Spleen (tissue), 11 donors: ENCODE measurements at regions not wholly inside any gene's neighbourhood (a gene's known extent, or its start where the extent isn't known, plus 50 kb on each side); places are given as distances from the start of the nearest gene placed in this dataset.

Experiments
- DNase-seq: peaks from one replicate; pipeline ENCODE4 v3.0.0-alpha.2; 2020
- H3K27ac ChIP-seq, 8 donors: fragments of 200-600 bp; sonication (generic) in 7 of 8; 1 replicate in 4 of 8; 2 replicates in 4 of 8; pipeline versions ENCODE4 v1.5.0 to v1.8.0; 2016 to 2021; ENCODE audit warnings: inconsistent platforms in 4 of 8, mild to moderate bottlenecking in 4 of 8, moderate library complexity in 1 of 8
- H3K27me3 ChIP-seq, 7 donors: fragments of 200-600 bp; sonication (generic) in 6 of 7; replicated peaks in 1 of 7; 1 replicate in 4 of 7; 2 replicates in 3 of 7; pipeline versions ENCODE4 v1.5.0 to v1.8.0; 2016 to 2021; ENCODE audit warnings: inconsistent platforms in 3 of 7, mild to moderate bottlenecking in 1 of 7
- H3K36me3 ChIP-seq, 6 donors: fragments of 200-600 bp; sonication (generic) in 5 of 6; 1 replicate in 4 of 6; 2 replicates in 2 of 6; pipeline versions ENCODE4 v1.5.0 to v1.8.0; 2016 to 2021; ENCODE audit warnings: inconsistent platforms in 2 of 6
- H3K4me1 ChIP-seq, 6 donors: fragments of 200-600 bp; sonication (generic) in 5 of 6; 1 replicate in 3 of 6; 2 replicates in 3 of 6; pipeline versions ENCODE4 v1.5.0 to v1.8.0; 2016 to 2021; ENCODE audit warnings: inconsistent platforms in 3 of 6
- H3K4me3 ChIP-seq, 8 donors: fragments of 200-600 bp; sonication (generic) in 7 of 8; 1 replicate in 4 of 8; 2 replicates in 4 of 8; pipeline versions ENCODE4 v1.5.0 to v1.8.0; 2016 to 2021; ENCODE audit warnings: inconsistent platforms in 4 of 8, mild to moderate bottlenecking in 4 of 8, moderate library complexity in 2 of 8
- H3K9me3 ChIP-seq, 8 donors: fragments of 200-600 bp; sonication (generic) in 7 of 8; 1 replicate in 4 of 8; 2 replicates in 4 of 8; pipeline versions ENCODE4 v1.5.0 to v1.8.0; 2016 to 2021; ENCODE audit warnings: inconsistent platforms in 4 of 8
- POLR2A ChIP-seq, 3 donors: fragments of 450-650 bp; IDR thresholded peaks; one replicate each; pipeline ENCODE4 v1.5.1; 2017; ENCODE audit warnings: antibody characterized with exemption in 3 of 3, mild to moderate bottlenecking in 1 of 3
- POLR2AphosphoS5 ChIP-seq, 3 donors: sonication (generic); formaldehyde crosslinking; IDR thresholded peaks; one replicate each; pipeline ENCODE4 v1.5.1; 2017; ENCODE audit warnings: antibody characterized with exemption in 3 of 3
- WGBS, 5 donors: extraction: QIAGEN DNeasy Blood & Tissue Kit in 3 of 5; methylation state at CpG; one replicate each; pipeline versions ENCODE4 v1.1.5 to v1.1.7; 2013 to 2018; 5-methylcytosine and 5-hydroxymethylcytosine counted together
- intact Hi-C: fragments of 100-400 bp; cut with DNase I; formaldehyde crosslinking; loops from one replicate; pipeline ENCODE4 v1.15.0; 2023; ENCODE audit warnings: low total_unique reads
- TF ChIP-seq, protein P1 (sequence below), 11 experiments: fragments of 200-600 bp in 7 of 11; fragments of 450-650 bp in 4 of 11; sonication (generic) in 4 of 11; IDR thresholded peaks in 8 of 11; conservative IDR thresholded peaks in 3 of 11; 1 replicate in 7 of 11; 2 replicates in 4 of 11; pipeline versions ENCODE4 v1.4.0 to v1.8.0; 2016 to 2021; ENCODE audit warnings: antibody characterized with exemption in 11 of 11, inconsistent platforms in 4 of 11, mild to moderate bottlenecking in 1 of 11
- donor health status: healthy with polysubstance abuse.
- donor health status: DM: no; HTN: no; CAD: no; lungs with moderate emphysema.
- donor health status: DM: no; HTN: no; CAD: no.
- donor health status: Bipolar disorder and iron deficiency.
- donor health status: healthy.
- donor health status: DM: no; HTN: no; CAD: no.
- donor health status: DM: yes; HTN: yes; CAD: no.

DNA sequence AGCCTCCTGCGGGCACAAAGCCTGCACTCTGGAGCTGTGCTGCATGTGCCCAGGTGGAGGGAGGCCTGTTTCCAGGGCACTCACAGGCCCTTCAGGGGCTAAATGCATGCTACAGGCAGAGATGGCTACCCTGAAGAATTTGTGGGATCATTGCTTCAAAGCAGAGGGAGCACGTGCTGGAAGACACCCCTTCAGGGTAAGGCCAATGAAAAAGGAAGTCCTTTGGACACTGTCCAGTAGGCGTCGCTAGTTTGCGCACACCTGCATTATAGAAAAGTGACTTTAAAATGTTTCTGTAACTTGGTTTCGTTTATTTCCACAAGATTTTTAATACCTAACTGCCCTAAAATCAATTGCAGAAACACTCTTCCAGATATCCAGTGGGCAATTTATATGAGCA lies 325.3 kb downstream of the ZNF516 start:
- TF ChIP-seq POLR2A (IDR thresholded peaks at IDR 0.05) (no peak), POLR2AphosphoS5 (IDR thresholded peaks at IDR 0.05) (no peak)
- TF ChIP-seq, protein P1, sequence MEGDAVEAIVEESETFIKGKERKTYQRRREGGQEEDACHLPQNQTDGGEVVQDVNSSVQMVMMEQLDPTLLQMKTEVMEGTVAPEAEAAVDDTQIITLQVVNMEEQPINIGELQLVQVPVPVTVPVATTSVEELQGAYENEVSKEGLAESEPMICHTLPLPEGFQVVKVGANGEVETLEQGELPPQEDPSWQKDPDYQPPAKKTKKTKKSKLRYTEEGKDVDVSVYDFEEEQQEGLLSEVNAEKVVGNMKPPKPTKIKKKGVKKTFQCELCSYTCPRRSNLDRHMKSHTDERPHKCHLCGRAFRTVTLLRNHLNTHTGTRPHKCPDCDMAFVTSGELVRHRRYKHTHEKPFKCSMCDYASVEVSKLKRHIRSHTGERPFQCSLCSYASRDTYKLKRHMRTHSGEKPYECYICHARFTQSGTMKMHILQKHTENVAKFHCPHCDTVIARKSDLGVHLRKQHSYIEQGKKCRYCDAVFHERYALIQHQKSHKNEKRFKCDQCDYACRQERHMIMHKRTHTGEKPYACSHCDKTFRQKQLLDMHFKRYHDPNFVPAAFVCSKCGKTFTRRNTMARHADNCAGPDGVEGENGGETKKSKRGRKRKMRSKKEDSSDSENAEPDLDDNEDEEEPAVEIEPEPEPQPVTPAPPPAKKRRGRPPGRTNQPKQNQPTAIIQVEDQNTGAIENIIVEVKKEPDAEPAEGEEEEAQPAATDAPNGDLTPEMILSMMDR (IDR thresholded peaks at IDR 0.05 in 8 of 11, conservative IDR thresholded peaks at IDR 0.05 in 3 of 11): no peak
- Histone ChIP-seq H3K9me3 (no peaks in the 10 kb centered on the region), H3K4me3 (no peak overlapping the region), H3K36me3 (no peaks in the 10 kb centered on the region), H3K27me3 (no peaks in the 10 kb centered on the region), H3K4me1 (no peaks in the 10 kb centered on the region), H3K27ac (no peak overlapping the region)
- DNase-seq: no peak
- intact Hi-C loops: no loop called here
- 78 to 86% (median 79%) methylated on average over 5 to 6 of the region's 6 CpGs for WGBS, 5 donors

DNA sequence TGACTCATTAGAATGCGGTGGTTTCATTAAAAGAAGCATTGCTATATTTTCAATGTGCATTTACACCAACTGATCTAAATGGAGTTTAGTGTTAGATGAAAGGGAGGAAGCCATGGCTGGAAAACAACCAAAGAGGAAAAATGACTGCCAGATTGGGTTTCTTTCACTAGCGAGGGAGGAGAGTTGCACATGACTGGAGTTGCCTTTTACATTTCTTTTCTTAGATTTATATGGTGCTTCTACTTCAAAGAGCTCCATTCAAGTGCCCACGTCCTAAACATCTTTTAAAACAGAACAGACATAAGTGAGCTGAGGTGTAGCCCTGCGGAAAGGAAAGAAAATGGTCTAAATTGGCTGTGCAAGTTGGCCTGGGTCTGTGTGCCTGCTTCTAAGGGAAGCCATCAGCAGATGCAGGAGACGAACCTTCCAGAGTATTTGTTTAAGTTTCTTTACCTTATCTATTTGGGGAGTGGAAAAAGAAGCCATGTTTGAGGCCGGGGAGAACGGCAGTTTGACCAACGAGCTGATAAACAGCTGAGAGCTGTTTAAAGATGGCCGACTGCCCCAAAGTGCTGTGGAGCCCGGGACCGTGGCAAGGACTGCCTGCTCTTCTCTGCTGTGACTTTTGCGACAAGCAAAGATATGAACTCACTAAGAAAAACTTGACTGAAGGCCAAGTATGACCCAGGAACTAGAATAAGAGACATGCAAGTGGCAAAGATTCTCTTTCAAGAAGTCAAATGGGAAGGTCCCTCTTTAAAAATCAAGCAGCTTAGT lies 327.0 kb downstream of the ZNF516 start:
- H3K27ac ChIP-seq: no peak overlapping the region
- H3K9me3 ChIP-seq: no peaks in the 10 kb centered on the region
- DNase-seq: no peak
- no peak overlapping the region for H3K4me3 ChIP-seq
- TF ChIP-seq POLR2A (IDR thresholded peaks at IDR 0.05): no peak
- TF ChIP-seq, protein P1 (IDR thresholded peaks at IDR 0.05 in 8 of 11, conservative IDR thresholded peaks at IDR 0.05 in 3 of 11): no peak
- H3K27me3 ChIP-seq: no peaks in the 10 kb centered on the region
- no peaks in the 10 kb centered on the region for H3K36me3 ChIP-seq
- WGBS, 5 donors: 64 to 73% (median 67%) methylated on average over 12 of the region's 12 CpGs
- intact Hi-C loops: no loop called here
- H3K4me1 ChIP-seq: no peaks in the 10 kb centered on the region

DNA sequence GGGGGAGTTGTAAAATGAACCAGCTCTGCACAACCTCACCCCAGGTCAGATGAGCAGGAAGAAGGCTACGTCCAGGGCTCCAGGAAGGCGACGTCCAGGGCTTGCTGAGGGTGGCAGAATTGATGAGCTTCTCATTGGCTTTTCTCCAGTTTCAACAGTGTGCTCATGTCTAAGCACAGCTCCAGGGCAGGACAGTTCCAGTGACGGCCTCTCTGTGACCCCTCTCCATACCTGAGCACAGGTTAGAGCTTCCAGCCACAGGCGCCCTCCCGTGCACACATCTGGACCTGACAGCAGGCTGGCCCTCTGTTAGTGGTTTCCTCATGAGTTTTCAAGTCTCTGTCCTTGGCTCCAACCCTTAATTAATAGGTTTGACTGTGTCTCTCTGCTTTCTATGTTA lies 327.6 kb downstream of the ZNF516 start:
- H3K27ac ChIP-seq: no peak overlapping the region
- H3K4me3 ChIP-seq: no peak overlapping the region
- DNase-seq: no peak
- 61 to 70% (median 63%) methylated on average over 6 of the region's 6 CpGs for WGBS, 5 donors
- H3K27me3 ChIP-seq: no peaks in the 10 kb centered on the region
- TF ChIP-seq POLR2AphosphoS5 (IDR thresholded peaks at IDR 0.05) (no peak), POLR2A (IDR thresholded peaks at IDR 0.05) (no peak)
- TF ChIP-seq, protein P1 (IDR thresholded peaks at IDR 0.05 in 8 of 11, conservative IDR thresholded peaks at IDR 0.05 in 3 of 11): no peak
- H3K4me1 ChIP-seq: no peaks in the 10 kb centered on the region
- no peaks in the 10 kb centered on the region for H3K36me3 ChIP-seq
- intact Hi-C loops: no loop called here
- H3K9me3 ChIP-seq: no peaks in the 10 kb centered on the region

DNA sequence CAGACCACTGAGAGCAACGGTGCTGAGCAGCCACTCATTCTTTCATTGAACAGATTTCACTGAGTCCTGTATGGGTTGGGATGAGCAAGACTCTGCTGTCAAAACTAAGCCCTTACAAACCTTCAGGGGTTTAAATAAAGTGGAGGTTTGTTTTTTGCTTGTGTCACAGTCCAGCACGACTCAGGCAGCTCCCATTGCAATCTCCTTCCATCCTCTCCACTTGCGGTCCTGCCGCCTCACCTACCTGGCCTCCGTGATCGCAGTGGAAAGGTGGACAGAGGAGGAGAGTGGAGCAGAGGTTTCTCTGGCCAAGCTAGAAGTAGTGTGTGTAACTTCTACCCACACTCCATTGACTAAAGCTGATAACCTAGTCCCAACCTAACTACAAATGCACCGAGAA lies 332.2 kb downstream of the ZNF516 start:
- H3K9me3 ChIP-seq: no peaks in the 10 kb centered on the region
- no peaks in the 10 kb centered on the region for H3K4me1 ChIP-seq
- H3K4me3 ChIP-seq: no peak overlapping the region
- WGBS, 5 donors: 80 to 96% (median 87%) methylated on average over 7 of the region's 7 CpGs
- intact Hi-C loops: no loop called here
- H3K36me3 ChIP-seq: no peaks in the 10 kb centered on the region
- TF ChIP-seq, protein P1 (IDR thresholded peaks at IDR 0.05 in 8 of 11, conservative IDR thresholded peaks at IDR 0.05 in 3 of 11): no peak
- TF ChIP-seq POLR2AphosphoS5 (IDR thresholded peaks at IDR 0.05) (no peak), POLR2A (IDR thresholded peaks at IDR 0.05) (no peak)
- no peaks in the 10 kb centered on the region for H3K27me3 ChIP-seq
- no peak overlapping the region for H3K27ac ChIP-seq
- DNase-seq: no peak
